ENCODE measurements at regions not wholly inside any gene's neighbourhood (a gene's known extent, or its start where the extent isn't known, plus 50 kb on each side); places are given as distances from the start of the nearest gene placed in this dataset.

DNA sequence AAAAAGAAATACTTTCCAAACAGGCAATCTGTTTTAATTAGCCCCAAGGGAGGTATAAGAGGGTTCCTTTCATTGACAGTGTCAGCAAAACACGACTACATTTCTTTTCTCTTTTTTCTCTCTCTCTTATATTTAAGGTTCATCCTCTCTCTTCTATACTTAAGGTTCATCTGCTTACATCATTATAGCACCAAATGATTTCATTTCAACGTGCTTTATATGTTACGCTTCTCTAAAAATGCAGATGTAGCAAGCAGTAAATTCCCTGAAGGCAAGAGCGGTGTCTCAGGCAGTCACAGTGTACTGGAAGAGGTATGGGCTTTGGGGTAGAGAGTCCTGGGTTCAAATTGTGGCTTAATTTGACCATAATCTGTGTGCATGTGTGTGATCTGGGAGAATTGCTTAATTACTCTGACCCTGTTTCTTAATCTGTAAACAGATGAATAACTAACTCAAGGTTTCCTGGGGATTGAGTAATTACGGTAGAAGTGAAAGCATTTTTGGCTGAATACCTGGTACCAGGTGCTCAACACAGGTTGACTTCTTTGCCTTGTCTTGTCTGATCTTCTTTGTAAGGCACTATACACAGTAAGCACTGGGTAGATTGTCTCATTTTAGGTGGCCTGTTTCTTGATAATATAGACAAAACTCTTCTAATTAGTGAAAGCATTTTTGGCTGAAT lies 180.8 kb downstream of the SPRY1 start:
- TF ChIP-seq, protein P1, sequence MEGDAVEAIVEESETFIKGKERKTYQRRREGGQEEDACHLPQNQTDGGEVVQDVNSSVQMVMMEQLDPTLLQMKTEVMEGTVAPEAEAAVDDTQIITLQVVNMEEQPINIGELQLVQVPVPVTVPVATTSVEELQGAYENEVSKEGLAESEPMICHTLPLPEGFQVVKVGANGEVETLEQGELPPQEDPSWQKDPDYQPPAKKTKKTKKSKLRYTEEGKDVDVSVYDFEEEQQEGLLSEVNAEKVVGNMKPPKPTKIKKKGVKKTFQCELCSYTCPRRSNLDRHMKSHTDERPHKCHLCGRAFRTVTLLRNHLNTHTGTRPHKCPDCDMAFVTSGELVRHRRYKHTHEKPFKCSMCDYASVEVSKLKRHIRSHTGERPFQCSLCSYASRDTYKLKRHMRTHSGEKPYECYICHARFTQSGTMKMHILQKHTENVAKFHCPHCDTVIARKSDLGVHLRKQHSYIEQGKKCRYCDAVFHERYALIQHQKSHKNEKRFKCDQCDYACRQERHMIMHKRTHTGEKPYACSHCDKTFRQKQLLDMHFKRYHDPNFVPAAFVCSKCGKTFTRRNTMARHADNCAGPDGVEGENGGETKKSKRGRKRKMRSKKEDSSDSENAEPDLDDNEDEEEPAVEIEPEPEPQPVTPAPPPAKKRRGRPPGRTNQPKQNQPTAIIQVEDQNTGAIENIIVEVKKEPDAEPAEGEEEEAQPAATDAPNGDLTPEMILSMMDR (IDR thresholded peaks at IDR 0.05), result no peak
- no peak for TF ChIP-seq POLR2A (IDR thresholded peaks at IDR 0.05)

Data from esophagus squamous epithelium (tissue), 4 donors.